ENCODE measurements at regions not wholly inside any gene's neighbourhood (a gene's known extent, or its start where the extent isn't known, plus 50 kb on each side); places are given as distances from the start of the nearest gene placed in this dataset.

DNA sequence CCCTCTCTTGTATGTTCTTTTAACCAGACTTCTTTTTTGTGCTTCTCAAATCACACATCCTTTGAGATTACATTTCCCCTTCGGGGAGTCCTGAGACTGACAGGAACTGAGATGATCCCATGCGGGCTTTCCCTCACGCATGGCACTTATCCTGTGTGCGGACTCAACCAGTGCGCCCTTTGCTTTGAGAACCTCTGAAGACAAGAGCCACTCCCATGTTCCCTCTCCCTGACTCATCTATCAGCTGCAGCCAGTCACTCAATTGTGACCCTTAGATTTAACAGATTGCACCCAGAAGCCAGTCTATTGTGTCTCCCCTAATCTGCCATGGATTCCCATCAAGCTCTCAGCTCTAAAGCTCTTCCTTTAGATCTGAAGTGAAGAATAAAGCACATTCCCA lies 353.9 kb upstream of the MEOX2 start:
- no peaks in the 10 kb centered on the region for H3K27me3 ChIP-seq (ENCODE audit: insufficient read depth, poor library complexity, severe bottlenecking)
- no peaks in the 10 kb centered on the region for H3K9me3 ChIP-seq (ENCODE audit: severe bottlenecking)
- no peaks in the 10 kb centered on the region for H3K36me3 ChIP-seq (ENCODE audit: low read depth)
- no peak overlapping the region for H3K4me3 ChIP-seq (ENCODE audit: severe bottlenecking)
- H3K4me1 ChIP-seq (ENCODE audit: insufficient read depth, poor library complexity, severe bottlenecking), result no peaks in the 10 kb centered on the region
- no peak for TF ChIP-seq CTCF (IDR thresholded peaks at IDR 0.05; ENCODE audit: poor library complexity, severe bottlenecking)
- no peak for DNase-seq (ENCODE audit: low spot score)
- no peak overlapping the region for H3K27ac ChIP-seq (ENCODE audit: poor library complexity, severe bottlenecking)
- no peak for ATAC-seq (ENCODE audit: low read depth)

- no peak for TF ChIP-seq CTCF (IDR thresholded peaks at IDR 0.05; ENCODE audit: poor library complexity, severe bottlenecking)
- no peaks in the 10 kb centered on the region for H3K36me3 ChIP-seq (ENCODE audit: low read depth)
- DNase-seq (ENCODE audit: low spot score) (no peak), ATAC-seq (ENCODE audit: low read depth) (no peak)
- no peak overlapping the region for H3K4me3 ChIP-seq (ENCODE audit: severe bottlenecking)
- no peaks in the 10 kb centered on the region for H3K4me1 ChIP-seq (ENCODE audit: insufficient read depth, poor library complexity, severe bottlenecking)
- no peaks in the 10 kb centered on the region for H3K27me3 ChIP-seq (ENCODE audit: insufficient read depth, poor library complexity, severe bottlenecking)
- H3K9me3 ChIP-seq (ENCODE audit: severe bottlenecking), result no peaks in the 10 kb centered on the region
- H3K27ac ChIP-seq (ENCODE audit: poor library complexity, severe bottlenecking), result no peak overlapping the region
Measured at GRCh38 chr7:16038906-16039305, 352.4 kb upstream of the MEOX2 start.

DNA sequence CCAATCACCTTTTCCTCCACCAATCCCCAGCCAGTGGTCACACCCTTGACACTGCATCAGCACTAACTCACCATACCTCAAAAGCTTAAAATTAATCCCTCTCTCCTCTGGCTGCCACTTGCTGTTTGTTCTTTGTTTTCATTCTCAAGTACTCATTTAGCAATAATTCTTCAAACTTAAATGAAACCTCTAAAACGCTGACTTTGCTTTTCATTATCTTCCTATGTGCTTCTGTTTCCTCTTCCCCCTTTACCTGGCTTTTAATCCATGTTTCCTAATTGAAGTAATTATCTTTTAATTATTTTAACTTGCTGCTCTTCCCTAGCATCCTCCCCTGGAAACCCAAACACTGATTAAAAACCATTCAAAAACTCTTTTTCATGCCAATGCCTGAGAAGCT lies 348.9 kb upstream of the MEOX2 start:
- no peak for ATAC-seq (ENCODE audit: low read depth)
- no peak for DNase-seq (ENCODE audit: low spot score)

GRCh38 chr7:16034866-16035265 lies 348.4 kb upstream of the MEOX2 start:
- H3K9me3 ChIP-seq (ENCODE audit: severe bottlenecking), result no peaks in the 10 kb centered on the region
- H3K27ac ChIP-seq (ENCODE audit: poor library complexity, severe bottlenecking), result no peak overlapping the region
- no peaks in the 10 kb centered on the region for H3K36me3 ChIP-seq (ENCODE audit: low read depth)
- no peak overlapping the region for H3K4me3 ChIP-seq (ENCODE audit: severe bottlenecking)
- no peak for ATAC-seq (ENCODE audit: low read depth)
- no peak for DNase-seq (ENCODE audit: low spot score)
- H3K4me1 ChIP-seq (ENCODE audit: insufficient read depth, poor library complexity, severe bottlenecking), result no peaks in the 10 kb centered on the region
- H3K27me3 ChIP-seq (ENCODE audit: insufficient read depth, poor library complexity, severe bottlenecking), result no peaks in the 10 kb centered on the region
- TF ChIP-seq CTCF (IDR thresholded peaks at IDR 0.05; ENCODE audit: poor library complexity, severe bottlenecking), result no peak

More for the DNA sequence above, 348.9 kb upstream of the MEOX2 start:
- Histone ChIP-seq H3K9me3 (ENCODE audit: severe bottlenecking) (no peaks in the 10 kb centered on the region), H3K4me3 (ENCODE audit: severe bottlenecking) (no peak overlapping the region), H3K27me3 (ENCODE audit: insufficient read depth, poor library complexity, severe bottlenecking) (no peaks in the 10 kb centered on the region), H3K27ac (ENCODE audit: poor library complexity, severe bottlenecking) (no peak overlapping the region), H3K4me1 (ENCODE audit: insufficient read depth, poor library complexity, severe bottlenecking) (no peaks in the 10 kb centered on the region), H3K36me3 (ENCODE audit: low read depth) (no peaks in the 10 kb centered on the region)
- no peak for TF ChIP-seq CTCF (IDR thresholded peaks at IDR 0.05; ENCODE audit: poor library complexity, severe bottlenecking)

DNA sequence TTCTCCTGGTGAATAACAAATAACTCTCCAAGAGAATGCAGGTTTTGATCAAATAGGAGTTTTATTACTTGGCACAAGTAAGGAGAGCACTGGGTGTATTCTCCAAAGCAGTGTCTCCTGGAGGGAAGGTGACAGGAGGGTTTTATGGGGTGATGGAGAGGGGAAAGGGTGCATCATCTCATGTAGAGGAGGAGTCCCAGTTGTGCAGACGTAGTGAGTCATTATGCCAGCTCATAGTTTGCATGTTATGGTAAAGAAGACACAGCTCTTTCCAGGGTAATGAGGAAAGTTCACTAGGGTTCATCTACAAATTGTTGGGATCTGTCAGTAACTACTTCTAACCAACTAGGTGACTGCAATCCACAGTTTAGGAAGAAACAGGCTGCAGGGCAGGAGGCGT lies 347.9 kb upstream of the MEOX2 start:
- Histone ChIP-seq H3K27ac (ENCODE audit: poor library complexity, severe bottlenecking) (no peak overlapping the region), H3K36me3 (ENCODE audit: low read depth) (no peaks in the 10 kb centered on the region)
- peak; percentile 67 for ATAC-seq (ENCODE audit: low read depth)

More for the DNA sequence above, 347.9 kb upstream of the MEOX2 start:
- Histone ChIP-seq H3K4me1 (ENCODE audit: insufficient read depth, poor library complexity, severe bottlenecking) (no peaks in the 10 kb centered on the region), H3K4me3 (ENCODE audit: severe bottlenecking) (no peak overlapping the region), H3K9me3 (ENCODE audit: severe bottlenecking) (no peaks in the 10 kb centered on the region), H3K27me3 (ENCODE audit: insufficient read depth, poor library complexity, severe bottlenecking) (no peaks in the 10 kb centered on the region)
- no peak for TF ChIP-seq CTCF (IDR thresholded peaks at IDR 0.05; ENCODE audit: poor library complexity, severe bottlenecking)
- no peak for DNase-seq (ENCODE audit: low spot score)
